Activated T-helper 2 cell treated with anti-CD3 and anti-CD28 coated beads, Interferon-gamma antibody, Interleukin-2, Interleukin-4, amounts not matched to agents 10 μg/mL and 5 μg/mL and 100 μg/mL, durations not matched to agents 14 hours and 24 hours and 36 hours (primary cell): ENCODE measurements at regions not wholly inside any gene's neighbourhood (a gene's known extent, or its start where the extent isn't known, plus 50 kb on each side); places are given as distances from the start of the nearest gene placed in this dataset.
"Not testable (repeated sequence)": the region's sequence is repeated elsewhere in the genome, so short reads cannot be mapped to it uniquely, and the experiment has no call there.

Experiments used
- DNase-seq: peaks from one replicate; pipeline ENCODE4 v3.0.0; 2021; ENCODE audit warnings: low spot score
- H3K27ac Mint-ChIP-seq: one replicate; pipeline ENCODE4 v1.8.0; 2021; ENCODE audit warnings: mixed read lengths
- H3K27me3 Mint-ChIP-seq: one replicate; pipeline ENCODE4 v1.8.0; 2021; ENCODE audit warnings: low read depth, mixed read lengths
- H3K36me3 Mint-ChIP-seq: one replicate; pipeline ENCODE4 v1.8.0; 2021; ENCODE audit warnings: low read depth, mixed read lengths
- H3K4me1 Mint-ChIP-seq: one replicate; pipeline ENCODE4 v1.8.0; 2021; ENCODE audit warnings: low read depth, mixed read lengths
- H3K4me3 Mint-ChIP-seq: one replicate; pipeline ENCODE4 v1.8.0; 2021; ENCODE audit warnings: low read depth, mild to moderate bottlenecking, moderate library complexity, mixed read lengths
- H3K9me3 Mint-ChIP-seq: one replicate; pipeline ENCODE4 v1.8.0; 2021; ENCODE audit warnings: mixed read lengths
- intact Hi-C: fragments of 100-400 bp; cut with micrococcal nuclease; formaldehyde crosslinking; loops from one replicate; pipeline ENCODE4 v1.15.1; 2023

DNA sequence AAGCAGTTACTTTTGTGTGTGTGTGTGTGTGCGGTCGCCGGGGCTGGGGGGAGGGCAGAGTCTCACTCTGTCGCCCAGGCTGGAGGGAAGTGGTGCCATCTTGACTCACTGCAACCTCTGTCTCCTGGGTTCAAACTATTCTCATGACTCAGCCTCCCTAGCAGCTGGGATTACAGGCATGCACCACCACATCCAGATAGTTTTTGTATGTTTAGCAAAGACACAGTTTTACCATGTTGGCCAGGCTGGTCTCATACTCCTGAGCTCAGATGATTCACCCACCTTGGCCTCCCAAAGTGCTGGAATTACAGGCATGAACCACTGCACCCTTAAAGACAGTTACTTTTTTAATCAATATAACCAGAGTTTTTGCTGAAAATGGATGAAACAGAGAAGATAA is 207.0 kb downstream of the PTPRC start:
- H3K9me3 Mint-ChIP-seq, result peaks cover 7% of the 10 kb centered on the region
- intact Hi-C loops, result no loop called here
- H3K4me3 Mint-ChIP-seq, result no peak overlapping the region
- no peak overlapping the region for H3K27ac Mint-ChIP-seq
- H3K36me3 Mint-ChIP-seq, result peaks cover 58% of the 10 kb centered on the region
- no peak for DNase-seq
- H3K27me3 Mint-ChIP-seq, result no peaks in the 10 kb centered on the region
- H3K4me1 Mint-ChIP-seq, result peaks cover 5% of the 10 kb centered on the region

DNA sequence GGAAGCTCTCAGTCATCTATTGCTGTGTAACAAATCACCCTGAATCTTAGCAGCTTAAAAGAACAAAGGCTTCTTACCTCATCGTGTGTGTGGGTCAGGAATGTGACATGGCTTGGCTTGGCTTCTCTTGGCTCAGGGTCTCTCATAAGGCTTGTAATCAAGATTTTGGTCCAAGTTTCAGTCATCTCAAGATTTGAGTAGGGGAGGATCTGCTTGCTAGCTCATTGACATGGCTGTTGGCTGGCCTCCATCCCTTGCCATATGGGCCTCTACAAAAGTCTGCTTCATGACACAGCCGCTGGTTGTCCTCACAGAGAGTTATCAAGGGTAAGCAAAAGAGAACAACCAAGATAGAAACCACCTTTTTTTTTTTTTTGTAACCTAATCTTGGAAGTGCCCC is 207.7 kb downstream of the PTPRC start:
- Mint-ChIP-seq H3K27ac (no peak overlapping the region), H3K27me3 (no peaks in the 10 kb centered on the region), H3K9me3 (peaks cover 7% of the 10 kb centered on the region), H3K36me3 (peaks cover 57% of the 10 kb centered on the region), H3K4me3 (no peak overlapping the region), H3K4me1 (peaks cover 5% of the 10 kb centered on the region)
- intact Hi-C loops, result no loop called here
- no peak for DNase-seq

DNA sequence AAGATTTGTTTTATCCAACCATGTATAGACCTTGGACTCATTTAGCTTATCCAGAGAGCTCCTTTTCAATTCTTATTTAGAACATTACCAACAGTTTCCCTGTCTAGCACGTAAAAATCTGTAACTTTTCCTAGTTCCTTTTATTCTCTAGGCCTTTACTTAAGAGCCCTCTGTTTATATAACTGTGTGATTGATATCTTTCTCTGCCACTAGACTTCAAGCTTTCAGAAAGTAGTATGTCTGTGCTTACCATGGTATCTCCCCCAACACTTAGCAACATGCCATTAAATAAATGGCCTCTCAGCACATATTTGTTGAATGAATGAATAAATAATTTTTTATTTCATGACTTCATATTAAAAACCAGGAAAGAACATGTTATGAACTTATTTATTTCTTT is 209.4 kb downstream of the PTPRC start:
- intact Hi-C loops, result no loop called here
- Mint-ChIP-seq H3K27ac (no peak overlapping the region), H3K4me1 (peaks cover 5% of the 10 kb centered on the region)

DNA sequence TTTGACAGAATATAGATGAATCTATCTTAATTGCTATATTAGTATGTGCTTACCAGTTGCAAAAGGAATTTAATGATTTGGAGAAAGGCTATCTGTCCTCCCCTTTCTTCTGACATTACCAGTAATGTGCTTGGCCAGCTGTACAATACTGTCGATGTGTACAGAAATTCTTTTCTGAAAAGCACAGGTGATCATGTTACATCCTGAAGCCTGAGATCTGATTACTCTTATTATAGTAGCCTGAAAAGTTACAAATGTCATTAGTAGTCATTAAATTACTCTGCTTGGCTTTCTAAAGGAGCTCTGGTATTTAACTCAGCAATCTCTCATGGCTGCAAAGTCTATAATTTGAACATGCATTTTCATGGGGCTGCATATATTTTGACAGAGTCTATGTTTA is 209.8 kb downstream of the PTPRC start:
- intact Hi-C loops, result no loop called here
- H3K9me3 Mint-ChIP-seq, result peaks cover 7% of the 10 kb centered on the region
- H3K4me1 Mint-ChIP-seq, result peaks cover 5% of the 10 kb centered on the region
- no peak for DNase-seq
- no peak overlapping the region for H3K4me3 Mint-ChIP-seq
- peaks cover 63% of the 10 kb centered on the region for H3K36me3 Mint-ChIP-seq
- no peaks in the 10 kb centered on the region for H3K27me3 Mint-ChIP-seq
- H3K27ac Mint-ChIP-seq, result no peak overlapping the region

More for the DNA sequence above, 209.4 kb downstream of the PTPRC start:
- DNase-seq, result no peak
- Mint-ChIP-seq H3K36me3 (peaks cover 61% of the 10 kb centered on the region), H3K27me3 (no peaks in the 10 kb centered on the region), H3K9me3 (peaks cover 7% of the 10 kb centered on the region), H3K4me3 (no peak overlapping the region)

DNA sequence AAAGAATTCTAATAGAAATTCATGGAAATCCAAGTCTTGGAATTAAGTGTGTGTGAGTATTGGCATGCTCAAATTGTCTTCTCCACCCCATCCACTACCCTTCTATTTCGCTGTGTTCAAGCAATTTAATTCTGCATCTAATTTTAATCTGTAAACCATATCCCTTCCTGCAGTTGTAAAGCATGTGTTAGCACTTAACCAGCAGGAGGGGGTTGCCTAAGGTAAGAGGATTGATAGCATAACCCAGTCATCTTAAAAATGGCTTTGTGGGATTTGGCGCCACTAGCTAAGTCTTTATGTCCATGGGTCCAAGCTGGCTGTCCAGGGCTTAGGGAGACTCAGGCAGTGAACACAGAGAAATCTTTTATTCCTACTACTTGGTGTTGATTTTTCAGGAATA is 210.3 kb downstream of the PTPRC start:
- H3K27ac Mint-ChIP-seq, result no peak overlapping the region
- H3K9me3 Mint-ChIP-seq, result peaks cover 7% of the 10 kb centered on the region
- peaks cover 5% of the 10 kb centered on the region for H3K4me1 Mint-ChIP-seq
- no peak for DNase-seq
- no peaks in the 10 kb centered on the region for H3K27me3 Mint-ChIP-seq
- intact Hi-C loops, result no loop called here
- no peak overlapping the region for H3K4me3 Mint-ChIP-seq
- H3K36me3 Mint-ChIP-seq, result peaks cover 67% of the 10 kb centered on the region

- Mint-ChIP-seq H3K9me3 (peaks cover 7% of the 10 kb centered on the region), H3K27me3 (no peaks in the 10 kb centered on the region), H3K36me3 (peaks cover 72% of the 10 kb centered on the region), H3K4me1 (peaks cover 5% of the 10 kb centered on the region), H3K4me3 (no peak overlapping the region), H3K27ac (no peak overlapping the region)
- intact Hi-C loops, result no loop called here
- no peak for DNase-seq
Observed at GRCh38 chr1:198850196-198850595, 211.4 kb downstream of the PTPRC start.

DNA sequence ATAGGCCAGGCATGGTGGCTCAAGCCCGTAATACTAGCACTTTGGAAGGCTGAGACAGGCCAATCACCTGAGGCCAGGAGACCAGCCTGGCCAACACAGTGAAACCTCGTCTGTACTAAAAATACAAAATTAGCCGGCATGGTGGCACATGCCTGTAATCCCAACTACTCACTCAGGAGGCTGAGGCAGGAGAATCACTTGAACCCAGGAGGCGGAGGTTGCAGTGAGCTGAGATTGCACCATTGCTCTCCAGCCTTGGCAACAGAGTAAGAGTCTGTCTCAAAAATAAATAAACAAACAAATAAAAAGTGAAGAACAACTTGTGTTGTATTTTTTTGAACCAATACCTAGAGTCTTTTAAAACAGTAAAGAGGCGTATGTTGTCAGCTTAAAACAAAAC is 212.1 kb downstream of the PTPRC start:
- H3K4me1 Mint-ChIP-seq, intact Hi-C loops, H3K27ac Mint-ChIP-seq, H3K9me3 Mint-ChIP-seq, H3K4me3 Mint-ChIP-seq, H3K27me3 Mint-ChIP-seq, DNase-seq: not testable (repeated sequence)
- peaks cover 64% of the 10 kb centered on the region for H3K36me3 Mint-ChIP-seq

- Mint-ChIP-seq H3K27me3 (no peaks in the 10 kb centered on the region), H3K36me3 (peaks cover 48% of the 10 kb centered on the region), H3K27ac (no peak overlapping the region), H3K9me3 (no peaks in the 10 kb centered on the region), H3K4me1 (peaks cover 7% of the 10 kb centered on the region), H3K4me3 (no peak overlapping the region)
- DNase-seq, result no peak
- intact Hi-C loops, result no loop called here
Observed at GRCh38 chr1:198856601-198857000, 217.8 kb downstream of the PTPRC start.

DNA sequence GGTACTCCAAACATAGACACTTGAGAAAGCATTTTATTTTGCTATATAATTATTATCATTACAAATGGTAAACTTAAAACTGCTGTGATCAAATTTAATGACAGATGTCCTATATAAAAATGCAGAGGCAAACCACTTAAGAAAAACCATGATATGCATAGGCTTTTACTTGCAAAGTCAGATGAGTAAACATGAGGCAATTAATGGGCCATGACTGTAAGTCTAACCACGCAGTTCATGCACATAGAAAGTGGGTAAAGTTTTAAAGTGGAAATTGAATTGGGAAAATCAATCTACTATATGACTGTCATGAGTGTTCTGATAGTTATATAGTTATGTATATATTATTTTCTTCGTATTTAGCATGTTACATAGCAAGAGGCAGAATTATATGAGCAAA is 219.2 kb downstream of the PTPRC start:
- no peaks in the 10 kb centered on the region for H3K9me3 Mint-ChIP-seq
- peaks cover 50% of the 10 kb centered on the region for H3K36me3 Mint-ChIP-seq
- H3K4me1 Mint-ChIP-seq, result peaks cover 11% of the 10 kb centered on the region
- no peak overlapping the region for H3K4me3 Mint-ChIP-seq
- no peak overlapping the region for H3K27ac Mint-ChIP-seq
- DNase-seq, result no peak
- no peaks in the 10 kb centered on the region for H3K27me3 Mint-ChIP-seq
- intact Hi-C loops, result no loop called here

- peaks cover 34% of the 10 kb centered on the region for H3K36me3 Mint-ChIP-seq
- H3K27me3 Mint-ChIP-seq, result no peaks in the 10 kb centered on the region
- DNase-seq, result no peak
- intact Hi-C loops, result no loop called here
- H3K27ac Mint-ChIP-seq, result no peak overlapping the region
- H3K4me1 Mint-ChIP-seq, result peaks cover 12% of the 10 kb centered on the region
- no peak overlapping the region for H3K4me3 Mint-ChIP-seq
- no peaks in the 10 kb centered on the region for H3K9me3 Mint-ChIP-seq
Observed at GRCh38 chr1:198860371-198860770, 221.5 kb downstream of the PTPRC start.

DNA sequence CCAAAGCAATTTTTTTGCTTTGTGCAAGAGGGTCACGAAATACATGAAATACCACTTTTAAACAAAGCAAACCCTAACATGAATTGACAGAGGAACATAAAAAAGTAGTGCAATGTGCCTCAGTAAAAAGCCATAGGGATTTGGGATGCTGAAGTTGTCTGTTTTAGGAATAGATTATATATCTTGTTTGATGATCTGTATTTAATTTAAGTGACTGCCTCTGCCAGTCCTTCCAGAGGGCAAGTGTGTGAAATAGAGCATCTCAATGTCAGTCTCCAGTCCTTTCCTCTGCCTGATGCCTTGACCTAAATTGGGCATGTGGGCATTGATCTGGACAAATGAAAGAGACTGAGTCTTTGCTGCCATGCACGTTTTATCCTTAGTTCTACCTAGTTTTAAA is 222.8 kb downstream of the PTPRC start:
- no peak overlapping the region for H3K4me3 Mint-ChIP-seq
- H3K36me3 Mint-ChIP-seq, result peaks cover 30% of the 10 kb centered on the region
- no peak for DNase-seq
- H3K4me1 Mint-ChIP-seq, result peaks cover 13% of the 10 kb centered on the region
- H3K27ac Mint-ChIP-seq, result no peak overlapping the region
- no peaks in the 10 kb centered on the region for H3K9me3 Mint-ChIP-seq
- intact Hi-C loops, result no loop called here
- H3K27me3 Mint-ChIP-seq, result no peaks in the 10 kb centered on the region

DNA sequence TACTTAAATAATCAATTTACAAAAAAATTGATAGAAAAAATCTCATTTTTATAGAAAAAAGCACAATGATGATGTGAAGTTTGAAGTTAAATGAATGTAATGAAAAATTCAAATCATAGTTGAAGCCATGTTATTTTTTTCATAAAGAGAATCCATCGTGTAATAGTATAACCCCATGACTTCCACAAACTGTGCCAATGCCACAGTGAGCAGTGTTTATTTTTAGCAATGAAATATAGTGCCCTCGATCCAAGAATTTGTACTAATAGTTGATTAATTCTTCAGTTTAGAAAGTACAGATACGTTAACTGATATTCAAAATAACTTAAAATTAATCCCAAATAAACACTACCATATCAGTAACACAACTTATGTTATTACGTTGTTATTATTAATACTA is 225.9 kb downstream of the PTPRC start:
- Mint-ChIP-seq H3K9me3 (no peaks in the 10 kb centered on the region), H3K27me3 (no peaks in the 10 kb centered on the region), H3K36me3 (peaks cover 26% of the 10 kb centered on the region), H3K27ac (no peak overlapping the region), H3K4me1 (peaks cover 16% of the 10 kb centered on the region), H3K4me3 (no peak overlapping the region)
- intact Hi-C loops, result no loop called here
- no peak for DNase-seq

DNA sequence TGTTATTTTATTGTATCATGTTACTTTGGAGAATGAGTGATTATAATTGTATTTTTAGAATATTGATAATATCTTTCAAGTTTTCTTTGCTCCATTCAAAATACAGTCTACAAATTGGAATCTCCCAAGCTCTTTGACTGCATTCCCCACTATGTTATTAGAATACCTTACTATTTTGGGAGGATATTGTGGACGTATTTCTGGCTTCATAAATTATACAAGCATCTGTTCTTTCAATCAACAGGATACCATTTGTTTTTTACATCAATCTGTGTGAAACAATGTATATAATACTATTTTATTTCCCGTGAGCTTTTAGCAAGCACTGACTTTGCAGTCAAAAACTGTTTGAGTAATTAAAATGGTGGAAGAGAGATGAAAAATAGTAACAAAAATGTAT is 226.5 kb downstream of the PTPRC start:
- Mint-ChIP-seq H3K4me3 (no peak overlapping the region), H3K9me3 (no peaks in the 10 kb centered on the region), H3K27ac (no peak overlapping the region), H3K4me1 (peaks cover 19% of the 10 kb centered on the region), H3K27me3 (no peaks in the 10 kb centered on the region), H3K36me3 (peaks cover 31% of the 10 kb centered on the region)
- no peak for DNase-seq
- intact Hi-C loops, result no loop called here

GRCh38 chr1:198867182-198867581 is 228.3 kb downstream of the PTPRC start:
- DNase-seq, result no peak
- Mint-ChIP-seq H3K4me3 (no peak overlapping the region), H3K9me3 (no peaks in the 10 kb centered on the region), H3K27ac (no peak overlapping the region), H3K36me3 (peaks cover 39% of the 10 kb centered on the region), H3K27me3 (no peaks in the 10 kb centered on the region), H3K4me1 (peaks cover 17% of the 10 kb centered on the region)
- intact Hi-C loops, result no loop called here
